Activated T-cell treated with anti-CD3 and anti-CD28 coated beads, Interleukin-2, amount 50 U/mL, for 72 hours (primary cell): ENCODE measurements at regions not wholly inside any gene's neighbourhood (a gene's known extent, or its start where the extent isn't known, plus 50 kb on each side); places are given as distances from the start of the nearest gene placed in this dataset.

Experiments
- ATAC-seq, 2 donors: fragments of 150-1000 bp; cut with Tn5 transposase; replicated peaks in 1 of 2; 2 replicates each; pipeline ENCODE4 v1.10.0; 2021; ENCODE audit warnings: moderate library complexity in 2 of 2, mild to moderate bottlenecking in 1 of 2
- DNase-seq, 2 donors: peaks; one replicate each; pipeline ENCODE4 v3.0.0; 2021 to 2022; ENCODE audit warnings: mixed read lengths in 1 of 2
- H3K27ac Mint-ChIP-seq: one replicate; pipeline ENCODE4 v1.8.0; 2022; ENCODE audit warnings: mild to moderate bottlenecking, moderate library complexity, mixed read lengths
- H3K27me3 Mint-ChIP-seq: one replicate; pipeline ENCODE4 v1.8.0; 2022; ENCODE audit warnings: low read depth, mixed read lengths
- H3K36me3 Mint-ChIP-seq, 2 donors: one replicate each; pipeline ENCODE4 v1.8.0; 2022; ENCODE audit warnings: mixed read lengths in 2 of 2, mild to moderate bottlenecking in 1 of 2; ENCODE audit not compliant: insufficient read depth in 2 of 2
- H3K4me1 Mint-ChIP-seq: one replicate; pipeline ENCODE4 v1.8.0; 2022; ENCODE audit warnings: low read depth, mixed read lengths
- H3K4me3 Mint-ChIP-seq, 2 donors: one replicate each; pipeline ENCODE4 v1.8.0; 2022; ENCODE audit warnings: mild to moderate bottlenecking in 2 of 2, mixed read lengths in 2 of 2, moderate library complexity in 2 of 2
- H3K9me3 Mint-ChIP-seq, 2 donors: one replicate each; pipeline ENCODE4 v1.8.0; 2022; ENCODE audit warnings: mixed read lengths in 2 of 2

GRCh38 chr2:137870682-137871081 is 93.6 kb upstream of the HNMT start:
- ATAC-seq (no peak), DNase-seq (no peak)
- Mint-ChIP-seq H3K4me1 (no peaks in the 10 kb centered on the region), H3K9me3 (no peaks in the 10 kb centered on the region), H3K4me3 (no peak overlapping the region), H3K36me3 (no peaks in the 10 kb centered on the region), H3K27ac (no peak overlapping the region), H3K27me3 (no peaks in the 10 kb centered on the region)

GRCh38 chr2:137872577-137872976 is 91.7 kb upstream of the HNMT start:
- no peaks in the 10 kb centered on the region for H3K36me3 Mint-ChIP-seq
- ATAC-seq: no peak
- no peak overlapping the region for H3K4me3 Mint-ChIP-seq

GRCh38 chr2:137873536-137874244 is 90.6 kb upstream of the HNMT start:
- H3K36me3 Mint-ChIP-seq: no peaks in the 10 kb centered on the region
- H3K9me3 Mint-ChIP-seq: no peaks in the 10 kb centered on the region
- ATAC-seq: no peak

More at GRCh38 chr2:137872577-137872976, 91.7 kb upstream of the HNMT start:
- DNase-seq: no peak
- Mint-ChIP-seq H3K27me3 (no peaks in the 10 kb centered on the region), H3K9me3 (no peaks in the 10 kb centered on the region), H3K4me1 (no peaks in the 10 kb centered on the region), H3K27ac (no peak overlapping the region)

GRCh38 chr2:137879121-137879520 is 85.2 kb upstream of the HNMT start:
- Mint-ChIP-seq H3K27ac (no peak overlapping the region), H3K4me1 (no peaks in the 10 kb centered on the region), H3K4me3 (no peak overlapping the region), H3K9me3 (peaks cover 0 to 2% of the 10 kb centered on the region in 2 donors), H3K27me3 (no peaks in the 10 kb centered on the region), H3K36me3 (no peaks in the 10 kb centered on the region)
- ATAC-seq: no peak
- DNase-seq: no peak

More at GRCh38 chr2:137873536-137874244, 90.6 kb upstream of the HNMT start:
- no peak for DNase-seq
- Mint-ChIP-seq H3K4me3 (no peak overlapping the region), H3K27ac (no peak overlapping the region), H3K27me3 (no peaks in the 10 kb centered on the region), H3K4me1 (no peaks in the 10 kb centered on the region)

GRCh38 chr2:137881711-137882110 is 82.6 kb upstream of the HNMT start:
- Mint-ChIP-seq H3K27me3 (no peaks in the 10 kb centered on the region), H3K27ac (no peak overlapping the region), H3K4me1 (no peaks in the 10 kb centered on the region), H3K9me3 (peaks cover 0 to 2% of the 10 kb centered on the region in 2 donors), H3K4me3 (no peak overlapping the region), H3K36me3 (no peaks in the 10 kb centered on the region)
- DNase-seq (no peak), ATAC-seq (no peak)

GRCh38 chr2:137886083-137886831 is 78.0 kb upstream of the HNMT start:
- no peak overlapping the region for H3K4me3 Mint-ChIP-seq
- H3K9me3 Mint-ChIP-seq: peaks cover 0 to 2% of the 10 kb centered on the region in 2 donors
- DNase-seq (no peak), ATAC-seq (no peak)
- no peaks in the 10 kb centered on the region for H3K36me3 Mint-ChIP-seq
- H3K27me3 Mint-ChIP-seq: no peaks in the 10 kb centered on the region
- no peaks in the 10 kb centered on the region for H3K4me1 Mint-ChIP-seq
- H3K27ac Mint-ChIP-seq: no peak overlapping the region

GRCh38 chr2:137888845-137889244 is 75.4 kb upstream of the HNMT start:
- DNase-seq (no peak), ATAC-seq (no peak)
- Mint-ChIP-seq H3K4me1 (no peaks in the 10 kb centered on the region), H3K27me3 (no peaks in the 10 kb centered on the region), H3K9me3 (no peaks in the 10 kb centered on the region), H3K27ac (no peak overlapping the region), H3K36me3 (no peaks in the 10 kb centered on the region), H3K4me3 (no peak overlapping the region)

GRCh38 chr2:137892739-137893138 is 71.5 kb upstream of the HNMT start:
- H3K9me3 Mint-ChIP-seq: no peaks in the 10 kb centered on the region
- ATAC-seq (no peak), DNase-seq (no peak)
- H3K36me3 Mint-ChIP-seq: no peaks in the 10 kb centered on the region
- H3K27me3 Mint-ChIP-seq: no peaks in the 10 kb centered on the region
- no peak overlapping the region for H3K4me3 Mint-ChIP-seq
- H3K4me1 Mint-ChIP-seq: no peaks in the 10 kb centered on the region
- H3K27ac Mint-ChIP-seq: no peak overlapping the region

- DNase-seq: no peak
- no peak overlapping the region for H3K27ac Mint-ChIP-seq
- H3K27me3 Mint-ChIP-seq: no peaks in the 10 kb centered on the region
- H3K4me1 Mint-ChIP-seq: no peaks in the 10 kb centered on the region
- no peaks in the 10 kb centered on the region for H3K9me3 Mint-ChIP-seq
- no peaks in the 10 kb centered on the region for H3K36me3 Mint-ChIP-seq
- H3K4me3 Mint-ChIP-seq: no peak overlapping the region
- ATAC-seq: no peak
Measured at GRCh38 chr2:137893145-137893544, 71.1 kb upstream of the HNMT start.

- H3K4me1 Mint-ChIP-seq: no peaks in the 10 kb centered on the region
- H3K9me3 Mint-ChIP-seq: no peaks in the 10 kb centered on the region
- no peak overlapping the region for H3K27ac Mint-ChIP-seq
- H3K36me3 Mint-ChIP-seq: no peaks in the 10 kb centered on the region
- no peaks in the 10 kb centered on the region for H3K27me3 Mint-ChIP-seq
- no peak overlapping the region for H3K4me3 Mint-ChIP-seq
- DNase-seq: no peak
- ATAC-seq: no peak
Measured at GRCh38 chr2:137896467-137896866, 67.8 kb upstream of the HNMT start.

- DNase-seq (no peak), ATAC-seq (no peak)
- Mint-ChIP-seq H3K9me3 (no peaks in the 10 kb centered on the region), H3K4me1 (no peaks in the 10 kb centered on the region), H3K27me3 (no peaks in the 10 kb centered on the region), H3K27ac (no peak overlapping the region), H3K4me3 (no peak overlapping the region), H3K36me3 (no peaks in the 10 kb centered on the region)
Measured at GRCh38 chr2:137897082-137897481, 67.2 kb upstream of the HNMT start.

GRCh38 chr2:137900421-137901141 is 63.7 kb upstream of the HNMT start:
- DNase-seq (no peak), ATAC-seq (no peak)
- Mint-ChIP-seq H3K27me3 (no peaks in the 10 kb centered on the region), H3K27ac (no peak overlapping the region), H3K9me3 (no peaks in the 10 kb centered on the region), H3K4me1 (no peaks in the 10 kb centered on the region), H3K36me3 (no peaks in the 10 kb centered on the region), H3K4me3 (no peak overlapping the region)

GRCh38 chr2:137910641-137911040 is 53.6 kb upstream of the HNMT start:
- no peak overlapping the region for H3K27ac Mint-ChIP-seq
- no peaks in the 10 kb centered on the region for H3K9me3 Mint-ChIP-seq
- DNase-seq: no peak
- peaks cover 6% of the 10 kb centered on the region for H3K27me3 Mint-ChIP-seq
- ATAC-seq: no peak
- no peak overlapping the region for H3K4me3 Mint-ChIP-seq
- no peaks in the 10 kb centered on the region for H3K4me1 Mint-ChIP-seq
- no peaks in the 10 kb centered on the region for H3K36me3 Mint-ChIP-seq
